K562 (cell line): ENCODE measurements at regions not wholly inside any gene's neighbourhood (a gene's known extent, or its start where the extent isn't known, plus 50 kb on each side); places are given as distances from the start of the nearest gene placed in this dataset.

Source experiments
- ATAC-seq: fragments of 200-7000 bp; cut with Tn5 transposase; 3 replicates; pipeline ENCODE4 v1.9.1; 2020; ENCODE audit warnings: moderate library complexity
- BruUV-seq: library from RNA; stranded (reverse); fragments of 400-500 nt; replicated peaks from 2 replicates; lab custom pipeline; 2021; lab: Mats Ljungman, UMichigan
- CTCF ChIA-PET: fragments of 300-600 bp; formaldehyde crosslinking; extraction: SDS; loops from one replicate; lab custom pipeline; 2021; ENCODE audit warnings: low intra/inter-chr PET ratio; lab: Yijun Ruan, JAX
- POLR2A ChIA-PET: fragments of 300-600, 350-650 bp; sonication (Branson Sonifier 250); formaldehyde crosslinking; extraction: SDS; loops from one replicate; lab custom pipeline; 2021; ENCODE audit warnings: antibody characterized with exemption, inconsistent platforms; lab: Yijun Ruan, JAX
- DNase-seq, 4 experiments: peaks; one replicate each; pipeline versions ENCODE4 v3.0.0 to v3.0.0-alpha.2; 2011 to 2018; ENCODE audit warnings: low spot score in 3 of 4, mixed read lengths in 3 of 4; ENCODE audit errors: extremely low read depth in 1 of 4
- FAIRE-seq: peaks from 2 replicates; lab custom pipeline; 2011; peaks lifted over from hg19 to GRCh38; lab: Jason Lieb, UNC
- H2AFZ ChIP-seq: 2 replicates; pipeline ENCODE4 v1.6.0; 2011; ENCODE audit warnings: low read depth, low read length, control low read depth, inconsistent platforms
- H3K27ac ChIP-seq: fragments of 200-600 bp; 3 replicates; pipeline ENCODE4 v1.8.0; 2011; ENCODE audit warnings: low read depth, mild to moderate bottlenecking, control low read depth, inconsistent platforms, low read length, moderate library complexity, mixed read lengths; ENCODE audit errors: extremely low read depth
- H3K27me3 ChIP-seq, 2 experiments: fragments of 300-600 bp in 1 of 2; 2 replicates in 1 of 2; 3 replicates in 1 of 2; pipeline versions ENCODE4 v1.6.0 to v1.8.0; 2011; ENCODE audit warnings: inconsistent platforms in 2 of 2, low read length in 2 of 2, mild to moderate bottlenecking in 1 of 2, mixed read lengths in 1 of 2, moderate library complexity in 1 of 2; ENCODE audit not compliant: control insufficient read depth in 2 of 2, insufficient read depth in 2 of 2
- H3K36me3 ChIP-seq: fragments of 300-600 bp; 3 replicates; pipeline ENCODE4 v1.8.0; 2011; ENCODE audit warnings: mild to moderate bottlenecking, low read length, inconsistent platforms; ENCODE audit not compliant: control insufficient read depth, insufficient read depth
- H3K4me1 ChIP-seq, 2 experiments: fragments of 200-600 bp in 1 of 2; replicated peaks in 1 of 2; 2 replicates in 1 of 2; 3 replicates in 1 of 2; pipeline versions ENCODE4 v1.5.1 to v1.8.0; 2011; ENCODE audit warnings: inconsistent platforms in 2 of 2, low read length in 2 of 2, mild to moderate bottlenecking in 1 of 2, mixed read lengths in 1 of 2, moderate library complexity in 1 of 2; ENCODE audit not compliant: control insufficient read depth in 2 of 2, insufficient read depth in 2 of 2
- H3K4me2 ChIP-seq: 2 replicates; pipeline ENCODE4 v1.6.1; 2011; ENCODE audit warnings: low read length, control low read depth, inconsistent platforms, mixed read lengths; ENCODE audit not compliant: insufficient read depth
- H3K4me3 ChIP-seq: fragments of 200-600 bp; sonication (generic), shearing (Covaris generic); 2 replicates; pipeline ENCODE4 v1.5.1; 2016; ENCODE audit warnings: control low read depth, inconsistent platforms
- H3K79me2 ChIP-seq: fragments of 200-600 bp; 3 replicates; pipeline ENCODE4 v1.8.0; 2011; ENCODE audit warnings: low read length, inconsistent platforms; ENCODE audit not compliant: control insufficient read depth, insufficient read depth
- H3K9ac ChIP-seq, 2 experiments: 2 replicates each; pipeline versions ENCODE4 v1.6.0 to v1.6.1; 2011; ENCODE audit warnings: low read depth in 2 of 2, low read length in 2 of 2, control low read depth in 1 of 2, inconsistent platforms in 1 of 2, mild to moderate bottlenecking in 1 of 2, mixed read lengths in 1 of 2; ENCODE audit not compliant: insufficient read depth in 1 of 2
- H3K9me1 ChIP-seq: one replicate; pipeline ENCODE4 v1.6.0; 2011; ENCODE audit warnings: inconsistent platforms, mild to moderate bottlenecking, low read length, moderate library complexity; ENCODE audit not compliant: control insufficient read depth, insufficient read depth
- H3K9me3 ChIP-seq: replicated peaks from 2 replicates; pipeline ENCODE4 v1.5.1; 2011; ENCODE audit warnings: low read depth, low read length, inconsistent platforms; ENCODE audit not compliant: control insufficient read depth, insufficient read depth
- H4K20me1 ChIP-seq: replicated peaks from 2 replicates; pipeline ENCODE4 v1.6.1; 2011; ENCODE audit warnings: low read length, inconsistent platforms, mixed read lengths; ENCODE audit not compliant: control insufficient read depth, insufficient read depth
- CBX1 ChIP-seq: sonication (generic); IDR thresholded peaks from 2 replicates; pipeline ENCODE4 v1.6.1; 2016; ENCODE audit warnings: antibody characterized with exemption, low read depth, mild to moderate bottlenecking
- HOMEZ ChIP-seq: fragments of 250-450 bp; sonication (Bioruptor Pico); IDR thresholded peaks from 2 replicates; pipeline ENCODE4 v1.4.0; 2020; ENCODE audit warnings: mild to moderate bottlenecking, moderate library complexity
- POLR2AphosphoS2 ChIP-seq: IDR thresholded peaks from 2 replicates; pipeline ENCODE4 v1.6.1; 2012; ENCODE audit warnings: low read length, improper control_type of control experiment
- WGBS: fragments of 100-300 bp; shearing (Covaris generic); methylation state at CpG from one replicate; pipeline ENCODE4 v1.1.6; 2016; ENCODE audit warnings: low coverage, mixed read lengths; ENCODE audit not compliant: insufficient coverage; ENCODE audit errors: missing lambda C conversion rate; 5-methylcytosine and 5-hydroxymethylcytosine counted together
- in situ Hi-C: fragments of 300-500 bp; cut with MboI; formaldehyde crosslinking; loops from 4 replicates; pipeline ENCODE4 v1.15.0; 2018; ENCODE audit warnings: inconsistent platforms, mixed read lengths
- intact Hi-C: fragments of 100-400 bp; cut with micrococcal nuclease; formaldehyde crosslinking; loops from 2 replicates; pipeline ENCODE4 v1.14.2; 2022
- TF ChIP-seq, protein P1 (sequence below): fragments of 250-450 bp; sonication (Bioruptor Pico); IDR thresholded peaks from 2 replicates; pipeline ENCODE4 v1.8.0; 2022; ENCODE audit warnings: inconsistent platforms

- ATAC-seq (no peak), DNase-seq (no peak), FAIRE-seq (no peak)
- intact Hi-C loops: no loop called here
- TF ChIP-seq HOMEZ (CRISPR knock-in tag): no peak
- TF ChIP-seq, protein P1, sequence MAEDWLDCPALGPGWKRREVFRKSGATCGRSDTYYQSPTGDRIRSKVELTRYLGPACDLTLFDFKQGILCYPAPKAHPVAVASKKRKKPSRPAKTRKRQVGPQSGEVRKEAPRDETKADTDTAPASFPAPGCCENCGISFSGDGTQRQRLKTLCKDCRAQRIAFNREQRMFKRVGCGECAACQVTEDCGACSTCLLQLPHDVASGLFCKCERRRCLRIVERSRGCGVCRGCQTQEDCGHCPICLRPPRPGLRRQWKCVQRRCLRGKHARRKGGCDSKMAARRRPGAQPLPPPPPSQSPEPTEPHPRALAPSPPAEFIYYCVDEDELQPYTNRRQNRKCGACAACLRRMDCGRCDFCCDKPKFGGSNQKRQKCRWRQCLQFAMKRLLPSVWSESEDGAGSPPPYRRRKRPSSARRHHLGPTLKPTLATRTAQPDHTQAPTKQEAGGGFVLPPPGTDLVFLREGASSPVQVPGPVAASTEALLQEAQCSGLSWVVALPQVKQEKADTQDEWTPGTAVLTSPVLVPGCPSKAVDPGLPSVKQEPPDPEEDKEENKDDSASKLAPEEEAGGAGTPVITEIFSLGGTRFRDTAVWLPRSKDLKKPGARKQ (CRISPR knock-in tag): no peak
- no peak for TF ChIP-seq POLR2AphosphoS2
- no peak for TF ChIP-seq CBX1
- POLR2A ChIA-PET: no interaction called here
- Histone ChIP-seq H3K9me1 (no peaks in the 10 kb centered on the region), H3K9ac (no peak overlapping the region), H3K27ac (no peak overlapping the region), H2AFZ (no peak overlapping the region), H3K27me3 (no peaks in the 10 kb centered on the region), H3K79me2 (no peaks in the 10 kb centered on the region), H3K4me1 (no peaks in the 10 kb centered on the region), H3K4me3 (no peak overlapping the region), H3K9me3 (no peaks in the 10 kb centered on the region), H4K20me1 (no peaks in the 10 kb centered on the region), H3K36me3 (no peaks in the 10 kb centered on the region), H3K4me2 (no peak overlapping the region)
- WGBS: 5% methylated on average over 5 of the region's 5 CpGs
- no TSS peak for BruUV-seq
- in situ Hi-C loops: no loop called here
- CTCF ChIA-PET: no interaction called here
Observed at GRCh38 chr11:128190312-128190711, 397.0 kb downstream of the ETS1 start.
